ENCODE measurements at regions not wholly inside any gene's neighbourhood (a gene's known extent, or its start where the extent isn't known, plus 50 kb on each side); places are given as distances from the start of the nearest gene placed in this dataset.

DNA sequence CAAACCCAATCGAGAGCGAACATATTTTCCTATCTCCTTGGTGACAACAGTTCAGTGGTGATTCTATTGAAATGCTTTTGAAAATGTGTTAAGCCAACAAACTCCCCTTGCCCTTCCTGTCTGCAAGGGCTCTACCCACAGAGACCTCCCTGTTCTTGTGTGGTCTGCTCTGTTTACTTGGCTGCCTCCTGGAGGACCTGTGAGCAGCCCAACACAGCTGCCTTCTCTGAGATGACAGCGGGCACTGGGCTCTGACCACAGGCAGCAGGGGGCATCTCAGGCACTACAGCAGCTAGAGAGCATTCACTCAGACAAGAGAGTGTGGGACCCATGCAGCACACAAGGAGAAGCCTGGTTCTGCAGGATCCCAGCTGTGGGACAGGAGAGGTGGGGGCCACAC, 416.4 kb downstream of the TCERG1L start:
- intact Hi-C loops (cut with DNase I) = no loop called here
- DNase-seq = no peak

GRCh38 chr10:130897815-130898214, 413.7 kb downstream of the TCERG1L start:
- intact Hi-C loops (cut with DNase I) = no loop called here
- peaks cover 0 to 16% (median 0%) of the 10 kb centered on the region in 4 donors for H3K27me3 ChIP-seq
- H3K4me1 ChIP-seq = peaks cover 0 to 5% (median 0%) of the 10 kb centered on the region in 3 donors
- H3K4me3 ChIP-seq = no peak overlapping the region
- WGBS, 2 donors = 73 to 100% methylated on average over 2 to 3 of the region's 5 CpGs
- TF ChIP-seq POLR2A (IDR thresholded peaks at IDR 0.05) (no peak), CTCF (IDR thresholded peaks at IDR 0.05) (no peak)
- H3K27ac ChIP-seq = no peak overlapping the region
- no peaks in the 10 kb centered on the region for H3K36me3 ChIP-seq
- no peaks in the 10 kb centered on the region for H3K9me3 ChIP-seq
- no peak for DNase-seq

More for the DNA sequence above, 416.4 kb downstream of the TCERG1L start:
- TF ChIP-seq CTCF (IDR thresholded peaks at IDR 0.05) = no peak
- Histone ChIP-seq H3K36me3 (no peaks in the 10 kb centered on the region), H3K4me3 (no peak overlapping the region), H3K27me3 (peaks cover 0 to 18% (median 0%) of the 10 kb centered on the region in 4 donors), H3K27ac (no peak overlapping the region), H3K9me3 (no peaks in the 10 kb centered on the region), H3K4me1 (peaks cover 0 to 5% (median 0%) of the 10 kb centered on the region in 3 donors)
- WGBS, 2 donors = 47 to 78% methylated on average over 2 of the region's 3 CpGs

DNA sequence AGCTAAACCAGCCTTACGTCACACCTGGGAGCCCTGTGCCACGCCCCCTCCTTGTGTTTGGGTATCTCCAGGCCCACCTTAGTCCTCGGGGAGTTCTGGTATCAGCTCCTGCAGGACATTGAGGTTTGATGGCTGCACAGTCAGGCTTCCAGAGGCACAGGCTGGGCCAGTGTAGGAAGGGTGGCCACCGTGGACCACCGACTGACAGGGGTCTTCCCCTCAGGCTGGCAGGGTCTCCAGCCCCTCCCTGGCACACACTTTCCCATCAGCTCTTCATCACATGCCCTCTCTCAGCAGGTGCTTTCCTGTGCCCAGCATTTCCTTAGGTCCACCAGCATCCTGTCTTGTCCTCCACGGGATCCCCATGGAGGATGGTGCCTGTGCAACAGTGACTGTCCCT, 413.1 kb downstream of the TCERG1L start:
- Histone ChIP-seq H3K36me3 (no peaks in the 10 kb centered on the region), H3K4me1 (peaks cover 0 to 5% (median 0%) of the 10 kb centered on the region in 3 donors), H3K4me3 (no peak overlapping the region), H3K27me3 (peaks cover 0 to 12% (median 0%) of the 10 kb centered on the region in 4 donors), H3K27ac (no peak overlapping the region), H3K9me3 (no peaks in the 10 kb centered on the region)
- 55% methylated on average over 5 of the region's 6 CpGs; no CpG with 5 or more reads in 1 of the 2 donors for WGBS, 2 donors
- TF ChIP-seq CTCF (IDR thresholded peaks at IDR 0.05) = no peak
- TF ChIP-seq POLR2A (IDR thresholded peaks at IDR 0.05) = no peak
- intact Hi-C loops (cut with DNase I) = no loop called here
- DNase-seq = no peak

- Histone ChIP-seq H3K4me3 (no peak overlapping the region), H3K27ac (no peak overlapping the region), H3K36me3 (no peaks in the 10 kb centered on the region), H3K9me3 (no peaks in the 10 kb centered on the region), H3K27me3 (peaks cover 0 to 19% (median 0%) of the 10 kb centered on the region in 4 donors), H3K4me1 (no peaks in the 10 kb centered on the region)
- TF ChIP-seq CTCF (IDR thresholded peaks at IDR 0.05) (no peak), POLR2A (IDR thresholded peaks at IDR 0.05) (no peak)
- no peak for DNase-seq
- 77 to 89% methylated on average over 5 to 12 of the region's 12 CpGs for WGBS, 2 donors
- intact Hi-C loops (cut with DNase I) = no loop called here
Observed at GRCh38 chr10:130899856-130900255, 411.7 kb downstream of the TCERG1L start.

DNA sequence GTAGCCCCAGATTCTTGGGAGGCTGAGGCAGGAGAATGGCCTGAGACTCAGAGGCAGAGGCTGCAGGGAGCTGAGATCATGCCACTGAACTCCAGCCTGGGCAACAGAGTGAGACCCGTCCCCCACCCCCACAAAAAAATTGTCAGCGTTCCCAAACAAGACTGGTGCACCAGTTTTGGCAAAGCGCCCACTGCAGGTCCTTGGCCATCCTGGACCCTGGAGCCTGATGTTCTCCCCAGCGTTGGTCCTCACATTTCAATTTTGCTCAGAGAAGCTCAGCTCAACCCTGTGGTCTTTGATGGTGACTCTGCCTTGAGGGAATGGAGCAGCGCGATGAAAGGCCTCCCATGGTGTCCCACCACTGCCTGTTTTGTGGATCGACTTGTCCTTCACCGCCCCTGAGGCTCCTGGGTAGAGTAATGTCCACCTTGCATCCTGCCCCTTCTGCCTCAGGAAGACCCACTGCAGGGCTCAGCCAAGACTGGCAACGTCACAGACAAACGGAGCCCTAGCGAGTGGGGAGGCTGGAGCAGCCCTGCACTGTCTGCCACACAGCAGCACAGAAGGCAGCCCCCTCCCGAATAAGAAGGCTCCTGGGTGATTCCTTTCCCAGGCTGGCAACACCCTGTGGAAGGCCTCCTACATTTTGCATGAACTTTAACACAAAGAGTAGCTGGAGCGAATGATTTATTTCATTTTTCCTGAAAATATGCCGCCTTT, 410.9 kb downstream of the TCERG1L start:
- 78 to 80% methylated on average over 11 to 13 of the region's 14 CpGs for WGBS, 2 donors
- Histone ChIP-seq H3K4me1 (no peaks in the 10 kb centered on the region), H3K27me3 (peaks cover 0 to 21% (median 0%) of the 10 kb centered on the region in 4 donors), H3K36me3 (no peaks in the 10 kb centered on the region), H3K4me3 (no peak overlapping the region), H3K9me3 (no peaks in the 10 kb centered on the region), H3K27ac (no peak overlapping the region)
- TF ChIP-seq POLR2A (IDR thresholded peaks at IDR 0.05) (no peak), CTCF (IDR thresholded peaks at IDR 0.05) (no peak)
- intact Hi-C loops (cut with DNase I) = no loop called here
- no peak for DNase-seq
